Caki2 (cell line): ENCODE measurements at regions not wholly inside any gene's neighbourhood (a gene's known extent, or its start where the extent isn't known, plus 50 kb on each side); places are given as distances from the start of the nearest gene placed in this dataset.
"Not testable (repeated sequence)": the region's sequence is repeated elsewhere in the genome, so short reads cannot be mapped to it uniquely, and the experiment has no call there.

Experiments used
- DNase-seq: peaks from one replicate; pipeline ENCODE4 v3.0.0-alpha.2; 2015; ENCODE audit warnings: low read depth
- in situ Hi-C: cut with HindIII; loops from 2 replicates; pipeline ENCODE4 v1.10.0; 2016; ENCODE audit warnings: low sequenced_read_pairs, low pct_unique_long_range_greater_than_20kb, mixed read lengths

GRCh38 chrX:46140272-46140671 lies 404.9 kb downstream of the ZNF674 start:
- in situ Hi-C loops: no loop called here

GRCh38 chrX:46130247-46130646 lies 415.0 kb downstream of the ZNF674 start:
- in situ Hi-C loops: no loop called here

More at GRCh38 chrX:46140272-46140671, 404.9 kb downstream of the ZNF674 start:
- DNase-seq: no peak

GRCh38 chrX:46125111-46125510 lies 420.1 kb downstream of the ZNF674 start:
- in situ Hi-C loops: no loop called here
- no peak for DNase-seq

More at GRCh38 chrX:46130247-46130646, 415.0 kb downstream of the ZNF674 start:
- DNase-seq: no peak

- in situ Hi-C loops: no loop called here
- no peak for DNase-seq
These were observed 428.0 kb downstream of the ZNF674 start for GRCh38 chrX:46117234-46117633.

GRCh38 chrX:46087310-46087709 lies 457.9 kb downstream of the ZNF674 start:
- DNase-seq, in situ Hi-C loops: not testable (repeated sequence)

- DNase-seq, in situ Hi-C loops: not testable (repeated sequence)
These were observed 465.1 kb downstream of the ZNF674 start for GRCh38 chrX:46080121-46080520.

- in situ Hi-C loops: no loop called here
- DNase-seq: no peak
These were observed 472.4 kb downstream of the ZNF674 start for GRCh38 chrX:46072791-46073190.

GRCh38 chrX:46072372-46072771 lies 472.8 kb downstream of the ZNF674 start:
- no peak for DNase-seq
- in situ Hi-C loops: no loop called here

GRCh38 chrX:46070421-46070820 lies 474.8 kb downstream of the ZNF674 start:
- in situ Hi-C loops: no loop called here
- DNase-seq: no peak

- no peak for DNase-seq
- in situ Hi-C loops: no loop called here
These were observed 485.9 kb downstream of the ZNF674 start for GRCh38 chrX:46059316-46059715.

GRCh38 chrX:46044486-46044885 lies 500.7 kb downstream of the ZNF674 start:
- DNase-seq: no peak
- in situ Hi-C loops: no loop called here

- DNase-seq: no peak
- in situ Hi-C loops: no loop called here
These were observed 505.2 kb downstream of the ZNF674 start for GRCh38 chrX:46040001-46040400.

GRCh38 chrX:46039526-46039925 lies 505.7 kb downstream of the ZNF674 start:
- in situ Hi-C loops: no loop called here
- DNase-seq: no peak

- no peak for DNase-seq
- in situ Hi-C loops: no loop called here
These were observed 508.7 kb downstream of the ZNF674 start for GRCh38 chrX:46036508-46036907.

GRCh38 chrX:46034868-46035267 lies 510.4 kb downstream of the ZNF674 start:
- in situ Hi-C loops: no loop called here
- no peak for DNase-seq

GRCh38 chrX:46029777-46030176 lies 515.4 kb downstream of the ZNF674 start:
- DNase-seq: no peak
- in situ Hi-C loops: no loop called here

GRCh38 chrX:46016296-46016695 lies 528.9 kb downstream of the ZNF674 start:
- in situ Hi-C loops: no loop called here
- no peak for DNase-seq

GRCh38 chrX:46015653-46016052 lies 529.6 kb downstream of the ZNF674 start:
- no peak for DNase-seq
- in situ Hi-C loops: no loop called here

GRCh38 chrX:45992402-45993123 lies 552.7 kb downstream of the ZNF674 start:
- DNase-seq: no peak
- in situ Hi-C loops: no loop called here

- DNase-seq: no peak
- in situ Hi-C loops: no loop called here
These were observed 558.2 kb downstream of the ZNF674 start for GRCh38 chrX:45986971-45987370.
